ENCODE measurements at regions not wholly inside any gene's neighbourhood (a gene's known extent, or its start where the extent isn't known, plus 50 kb on each side); places are given as distances from the start of the nearest gene placed in this dataset.

DNA sequence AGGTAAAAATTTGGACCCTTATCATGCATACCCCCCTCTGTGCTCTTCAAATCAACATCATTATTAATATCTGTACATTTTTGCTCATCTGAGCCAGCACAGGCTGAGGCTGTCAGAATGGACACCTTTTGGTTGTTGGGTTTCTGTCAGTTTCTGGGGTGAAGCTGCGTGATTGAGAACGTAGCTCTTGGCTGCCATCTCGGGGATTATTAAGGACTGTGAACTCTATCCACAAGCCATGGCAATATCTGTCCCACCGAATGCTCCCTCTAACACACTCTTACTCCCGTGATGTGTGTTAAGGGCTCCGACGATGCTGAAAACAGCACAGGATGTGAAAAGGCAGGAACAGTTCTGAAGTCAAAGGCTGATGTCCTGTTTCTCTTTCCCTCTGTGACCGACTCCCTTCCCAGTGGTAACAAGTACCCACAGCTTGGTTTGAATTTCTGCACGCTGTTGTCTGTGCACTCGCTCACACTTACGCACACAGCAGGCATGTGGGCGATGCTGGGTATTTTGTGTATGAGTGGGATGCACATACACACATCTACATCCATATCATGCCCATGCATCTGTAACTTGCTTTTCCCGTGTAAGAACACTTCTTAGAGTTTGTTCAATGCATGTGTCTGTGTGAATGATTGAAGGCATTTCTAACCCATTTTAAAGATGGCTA is 405.6 kb downstream of the TMEM121 start:
- no peaks in the 10 kb centered on the region for H3K9me3 ChIP-seq (ENCODE audit: control insufficient read depth in 2 of 2, low read length in 2 of 2)
- no peak overlapping the region for H3K9ac ChIP-seq (ENCODE audit: low read depth in 1 of 2, low read length in 2 of 2)
- H3K36me3 ChIP-seq (ENCODE audit: control insufficient read depth in 2 of 2, insufficient read depth in 2 of 2, low read length in 2 of 2), result no peaks in the 10 kb centered on the region
- H3K27me3 ChIP-seq (ENCODE audit: control insufficient read depth in 2 of 2, insufficient read depth in 2 of 2, low read length in 2 of 2), result no peaks in the 10 kb centered on the region
- no peaks in the 10 kb centered on the region for H3K4me1 ChIP-seq (ENCODE audit: control insufficient read depth in 2 of 2, insufficient read depth in 2 of 2, low read length in 2 of 2)
- H3K4me3 ChIP-seq (ENCODE audit: low read length in 2 of 2), result no peak overlapping the region
- no peak overlapping the region for H3K27ac ChIP-seq (ENCODE audit: low read depth in 2 of 2, low read length in 2 of 2)

DNA sequence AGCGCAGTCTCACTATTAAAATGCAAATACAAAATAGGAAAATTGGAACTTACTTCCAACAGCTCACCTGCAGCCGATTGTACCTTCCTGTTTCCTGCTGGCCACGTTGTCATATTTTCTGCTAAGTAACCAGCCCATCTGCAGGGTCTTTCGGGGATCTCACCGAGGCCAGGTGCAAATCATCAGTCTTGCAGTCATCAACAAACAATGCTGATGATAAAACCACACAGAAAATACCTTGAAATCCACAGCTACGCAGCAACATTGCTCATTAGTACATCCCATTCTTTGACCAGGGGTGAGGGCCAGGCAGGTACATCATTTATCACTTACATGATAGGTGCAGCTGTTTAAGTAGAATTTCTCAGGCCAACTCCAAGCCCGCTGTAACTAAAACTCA is 406.9 kb downstream of the TMEM121 start:
- no peak overlapping the region for H3K9ac ChIP-seq (ENCODE audit: low read depth in 1 of 2, low read length in 2 of 2)
- no peaks in the 10 kb centered on the region for H3K36me3 ChIP-seq (ENCODE audit: control insufficient read depth in 2 of 2, insufficient read depth in 2 of 2, low read length in 2 of 2)
- H3K4me1 ChIP-seq (ENCODE audit: control insufficient read depth in 2 of 2, insufficient read depth in 2 of 2, low read length in 2 of 2), result no peaks in the 10 kb centered on the region
- no peak overlapping the region for H3K27ac ChIP-seq (ENCODE audit: low read depth in 2 of 2, low read length in 2 of 2)
- no peaks in the 10 kb centered on the region for H3K9me3 ChIP-seq (ENCODE audit: control insufficient read depth in 2 of 2, low read length in 2 of 2)
- H3K4me3 ChIP-seq (ENCODE audit: low read length in 2 of 2), result no peak overlapping the region
- no peaks in the 10 kb centered on the region for H3K27me3 ChIP-seq (ENCODE audit: control insufficient read depth in 2 of 2, insufficient read depth in 2 of 2, low read length in 2 of 2)

GRCh38 chr14:105935384-105935783 is 409.0 kb downstream of the TMEM121 start:
- Histone ChIP-seq H3K27ac (ENCODE audit: low read depth in 2 of 2, low read length in 2 of 2) (no peak overlapping the region), H3K36me3 (ENCODE audit: control insufficient read depth in 2 of 2, insufficient read depth in 2 of 2, low read length in 2 of 2) (no peaks in the 10 kb centered on the region), H3K4me3 (ENCODE audit: low read length in 2 of 2) (no peak overlapping the region), H3K9ac (ENCODE audit: low read depth in 1 of 2, low read length in 2 of 2) (no peak overlapping the region), H3K27me3 (ENCODE audit: control insufficient read depth in 2 of 2, insufficient read depth in 2 of 2, low read length in 2 of 2) (no peaks in the 10 kb centered on the region), H3K9me3 (ENCODE audit: control insufficient read depth in 2 of 2, low read length in 2 of 2) (no peaks in the 10 kb centered on the region), H3K4me1 (ENCODE audit: control insufficient read depth in 2 of 2, insufficient read depth in 2 of 2, low read length in 2 of 2) (no peaks in the 10 kb centered on the region)

- Histone ChIP-seq H3K4me3 (ENCODE audit: low read length in 2 of 2) (no peak overlapping the region), H3K9me3 (ENCODE audit: control insufficient read depth in 2 of 2, low read length in 2 of 2) (no peaks in the 10 kb centered on the region), H3K9ac (ENCODE audit: low read depth in 1 of 2, low read length in 2 of 2) (no peak overlapping the region), H3K36me3 (ENCODE audit: control insufficient read depth in 2 of 2, insufficient read depth in 2 of 2, low read length in 2 of 2) (no peaks in the 10 kb centered on the region), H3K27me3 (ENCODE audit: control insufficient read depth in 2 of 2, insufficient read depth in 2 of 2, low read length in 2 of 2) (no peaks in the 10 kb centered on the region), H3K4me1 (ENCODE audit: control insufficient read depth in 2 of 2, insufficient read depth in 2 of 2, low read length in 2 of 2) (no peaks in the 10 kb centered on the region), H3K27ac (ENCODE audit: low read depth in 2 of 2, low read length in 2 of 2) (no peak overlapping the region)
Measured at GRCh38 chr14:105937253-105938054, 411.1 kb downstream of the TMEM121 start.

DNA sequence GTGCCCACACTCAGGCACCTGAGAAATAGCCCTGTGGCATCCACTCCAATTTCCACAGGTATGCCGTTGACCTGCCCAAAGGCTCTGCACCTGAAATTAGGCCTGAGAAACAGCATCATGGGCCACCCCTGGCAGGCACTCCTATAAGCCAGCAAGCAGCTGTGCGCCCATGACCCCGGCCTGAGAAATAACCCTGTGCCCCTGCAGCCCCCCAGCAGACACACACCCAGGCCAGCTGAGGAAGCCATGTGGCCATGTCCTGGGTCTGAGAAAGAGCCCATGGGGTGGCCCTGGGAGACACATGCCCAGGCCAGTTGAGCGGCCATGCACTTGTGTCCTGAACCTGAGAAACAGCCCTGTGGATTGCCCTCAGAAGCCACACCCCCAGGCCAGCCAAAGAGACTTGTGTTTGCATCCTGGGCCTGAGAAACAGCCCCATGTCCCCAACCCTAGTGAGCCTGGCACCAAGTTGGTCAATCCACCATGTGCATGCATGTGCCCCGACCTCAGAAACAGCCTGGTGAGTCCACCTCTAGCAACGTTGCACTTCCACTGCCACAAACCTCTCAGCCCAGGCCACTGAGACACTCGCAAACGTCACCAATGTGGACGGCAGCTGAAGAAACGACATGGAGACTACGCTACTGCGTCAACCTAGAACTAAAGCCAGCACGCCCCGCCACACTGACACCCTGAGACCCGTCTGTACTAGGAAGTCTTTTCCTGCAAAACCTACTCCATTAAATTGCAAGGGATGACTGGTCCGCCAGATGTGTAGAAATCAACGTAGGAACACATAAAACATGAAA is 411.9 kb downstream of the TMEM121 start:
- Histone ChIP-seq H3K36me3 (ENCODE audit: control insufficient read depth in 2 of 2, insufficient read depth in 2 of 2, low read length in 2 of 2) (no peaks in the 10 kb centered on the region), H3K9me3 (ENCODE audit: control insufficient read depth in 2 of 2, low read length in 2 of 2) (no peaks in the 10 kb centered on the region), H3K9ac (ENCODE audit: low read depth in 1 of 2, low read length in 2 of 2) (no peak overlapping the region), H3K4me1 (ENCODE audit: control insufficient read depth in 2 of 2, insufficient read depth in 2 of 2, low read length in 2 of 2) (no peaks in the 10 kb centered on the region), H3K27ac (ENCODE audit: low read depth in 2 of 2, low read length in 2 of 2) (no peak overlapping the region), H3K27me3 (ENCODE audit: control insufficient read depth in 2 of 2, insufficient read depth in 2 of 2, low read length in 2 of 2) (no peaks in the 10 kb centered on the region), H3K4me3 (ENCODE audit: low read length in 2 of 2) (no peak overlapping the region)

- Histone ChIP-seq H3K9ac (ENCODE audit: low read depth in 1 of 2, low read length in 2 of 2) (no peak overlapping the region), H3K4me1 (ENCODE audit: control insufficient read depth in 2 of 2, insufficient read depth in 2 of 2, low read length in 2 of 2) (no peaks in the 10 kb centered on the region), H3K9me3 (ENCODE audit: control insufficient read depth in 2 of 2, low read length in 2 of 2) (no peaks in the 10 kb centered on the region), H3K36me3 (ENCODE audit: control insufficient read depth in 2 of 2, insufficient read depth in 2 of 2, low read length in 2 of 2) (no peaks in the 10 kb centered on the region), H3K27me3 (ENCODE audit: control insufficient read depth in 2 of 2, insufficient read depth in 2 of 2, low read length in 2 of 2) (no peaks in the 10 kb centered on the region), H3K4me3 (ENCODE audit: low read length in 2 of 2) (no peak overlapping the region), H3K27ac (ENCODE audit: low read depth in 2 of 2, low read length in 2 of 2) (no peak overlapping the region)
Measured at GRCh38 chr14:105938959-105939358, 412.6 kb downstream of the TMEM121 start.

DNA sequence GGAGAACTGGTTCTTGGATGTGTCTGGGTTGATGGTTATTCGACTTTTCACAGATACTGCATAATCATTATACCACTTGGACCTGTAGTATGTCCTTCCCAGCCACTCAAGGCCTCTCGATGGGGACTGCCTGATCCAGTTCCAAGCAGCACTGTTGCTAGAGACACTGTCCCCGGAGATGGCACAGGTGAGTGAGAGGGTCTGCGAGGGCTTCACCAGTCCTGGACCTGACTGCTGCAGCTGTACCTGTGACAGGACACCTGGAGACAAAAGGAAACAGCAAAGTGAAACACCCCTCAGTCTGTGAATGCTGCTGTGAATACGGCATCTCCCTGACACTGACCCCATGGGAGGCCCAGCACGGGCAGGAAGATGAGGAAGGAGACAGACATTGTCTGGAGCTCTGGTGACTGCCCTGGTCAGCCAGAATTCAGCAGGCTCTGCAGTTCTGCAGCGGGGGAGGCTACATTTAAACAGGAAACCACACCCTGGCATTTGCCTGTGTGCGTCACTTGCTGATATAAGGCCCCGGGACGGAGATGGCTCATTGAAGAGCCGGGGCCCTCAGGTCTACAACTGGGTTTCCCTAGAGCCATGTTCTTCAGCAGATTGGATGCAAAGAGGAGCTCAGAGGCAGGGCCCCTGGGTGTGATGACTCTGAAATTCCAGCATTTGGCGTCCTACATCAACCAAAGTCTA is 413.6 kb downstream of the TMEM121 start:
- Histone ChIP-seq H3K27me3 (ENCODE audit: control insufficient read depth in 2 of 2, insufficient read depth in 2 of 2, low read length in 2 of 2) (no peaks in the 10 kb centered on the region), H3K4me1 (ENCODE audit: control insufficient read depth in 2 of 2, insufficient read depth in 2 of 2, low read length in 2 of 2) (no peaks in the 10 kb centered on the region), H3K9ac (ENCODE audit: low read depth in 1 of 2, low read length in 2 of 2) (no peak overlapping the region), H3K4me3 (ENCODE audit: low read length in 2 of 2) (no peak overlapping the region), H3K36me3 (ENCODE audit: control insufficient read depth in 2 of 2, insufficient read depth in 2 of 2, low read length in 2 of 2) (no peaks in the 10 kb centered on the region), H3K9me3 (ENCODE audit: control insufficient read depth in 2 of 2, low read length in 2 of 2) (no peaks in the 10 kb centered on the region), H3K27ac (ENCODE audit: low read depth in 2 of 2, low read length in 2 of 2) (no peak overlapping the region)

DNA sequence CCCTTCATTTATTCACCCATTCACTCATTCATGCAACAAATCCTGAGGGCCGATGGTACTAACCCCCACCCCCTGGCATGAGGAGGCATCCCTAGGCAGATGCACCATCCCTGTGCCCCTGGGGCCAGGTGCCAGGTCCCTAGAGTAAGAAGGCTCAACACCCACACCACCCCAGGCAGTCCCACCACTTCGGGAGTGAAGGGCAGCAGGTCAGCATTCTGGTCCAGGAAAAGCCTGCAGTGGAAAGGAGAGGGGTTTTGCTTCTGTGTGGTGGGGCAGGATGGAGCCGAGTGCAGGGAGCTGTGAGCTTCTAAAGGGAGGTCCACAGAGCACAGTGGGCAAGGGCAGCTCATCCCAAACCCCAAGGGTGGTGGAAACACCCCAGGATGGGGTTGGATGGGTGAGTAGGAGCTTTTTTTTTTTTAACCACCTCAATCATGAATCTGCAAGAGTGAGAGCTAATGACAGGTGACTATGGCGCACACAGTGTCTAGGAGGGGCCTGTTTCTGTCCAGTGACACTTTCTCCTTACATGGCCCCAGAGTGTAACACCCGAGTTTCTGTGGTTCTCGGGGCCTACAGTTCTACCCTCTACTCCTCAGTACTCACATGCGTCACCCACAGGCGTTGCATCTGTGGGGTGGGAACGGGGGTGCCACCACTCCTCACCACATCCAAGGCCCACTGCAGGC is 414.3 kb downstream of the TMEM121 start:
- H3K27ac ChIP-seq (ENCODE audit: low read depth in 2 of 2, low read length in 2 of 2), result no peak overlapping the region
- H3K4me1 ChIP-seq (ENCODE audit: control insufficient read depth in 2 of 2, insufficient read depth in 2 of 2, low read length in 2 of 2), result no peaks in the 10 kb centered on the region
- no peaks in the 10 kb centered on the region for H3K9me3 ChIP-seq (ENCODE audit: control insufficient read depth in 2 of 2, low read length in 2 of 2)
- no peaks in the 10 kb centered on the region for H3K27me3 ChIP-seq (ENCODE audit: control insufficient read depth in 2 of 2, insufficient read depth in 2 of 2, low read length in 2 of 2)
- H3K4me3 ChIP-seq (ENCODE audit: low read length in 2 of 2), result no peak overlapping the region
- no peak overlapping the region for H3K9ac ChIP-seq (ENCODE audit: low read depth in 1 of 2, low read length in 2 of 2)
- H3K36me3 ChIP-seq (ENCODE audit: control insufficient read depth in 2 of 2, insufficient read depth in 2 of 2, low read length in 2 of 2), result no peaks in the 10 kb centered on the region

- Histone ChIP-seq H3K27me3 (ENCODE audit: control insufficient read depth in 2 of 2, insufficient read depth in 2 of 2, low read length in 2 of 2) (no peaks in the 10 kb centered on the region), H3K9ac (ENCODE audit: low read depth in 1 of 2, low read length in 2 of 2) (no peak overlapping the region), H3K9me3 (ENCODE audit: control insufficient read depth in 2 of 2, low read length in 2 of 2) (no peaks in the 10 kb centered on the region), H3K27ac (ENCODE audit: low read depth in 2 of 2, low read length in 2 of 2) (no peak overlapping the region), H3K4me3 (ENCODE audit: low read length in 2 of 2) (no peak overlapping the region), H3K4me1 (ENCODE audit: control insufficient read depth in 2 of 2, insufficient read depth in 2 of 2, low read length in 2 of 2) (no peaks in the 10 kb centered on the region), H3K36me3 (ENCODE audit: control insufficient read depth in 2 of 2, insufficient read depth in 2 of 2, low read length in 2 of 2) (no peaks in the 10 kb centered on the region)
Measured at GRCh38 chr14:105941226-105942166, 415.1 kb downstream of the TMEM121 start.
